ENCODE measurements at regions not wholly inside any gene's neighbourhood (a gene's known extent, or its start where the extent isn't known, plus 50 kb on each side); places are given as distances from the start of the nearest gene placed in this dataset.

GRCh38 chrX:125826774-125827451 is 339.2 kb downstream of the DCAF12L2 start:
- Histone ChIP-seq H3K79me2 (ENCODE audit: control insufficient read depth, insufficient read depth, low read length) (no peaks in the 10 kb centered on the region), H3K27ac (ENCODE audit: extremely low read depth, low read depth, low read length) (no peak overlapping the region), H3K27me3 (ENCODE audit: control insufficient read depth in 2 of 2, insufficient read depth in 2 of 2, low read length in 2 of 2) (no peaks in the 10 kb centered on the region), H3K9me3 (replicated peaks; ENCODE audit: control insufficient read depth, insufficient read depth, low read depth, low read length) (no peaks in the 10 kb centered on the region), H2AFZ (ENCODE audit: low read depth, low read length) (no peak overlapping the region), H3K4me1 (replicated peaks in 1 of 2; ENCODE audit: control insufficient read depth in 2 of 2, insufficient read depth in 2 of 2, low read length in 2 of 2) (no peaks in the 10 kb centered on the region), H3K4me2 (ENCODE audit: insufficient read depth, low read length) (no peak overlapping the region), H3K36me3 (ENCODE audit: control insufficient read depth, insufficient read depth, low read length) (no peaks in the 10 kb centered on the region), H4K20me1 (replicated peaks; ENCODE audit: control insufficient read depth, insufficient read depth, low read length) (no peaks in the 10 kb centered on the region), H3K9ac (ENCODE audit: insufficient read depth in 1 of 2, low read depth in 2 of 2, low read length in 2 of 2) (no peak overlapping the region), H3K9me1 (ENCODE audit: control insufficient read depth, insufficient read depth, low read length) (no peaks in the 10 kb centered on the region), H3K4me3 (no peak overlapping the region)
- CTCF ChIA-PET (ENCODE audit: low intra/inter-chr PET ratio): no interaction called here
- in situ Hi-C loops (cut with MboI) (no loop called here), intact Hi-C loops (cut with micrococcal nuclease) (no loop called here)
- POLR2A ChIA-PET: interaction anchor here (0.5 kb wide), 1 partner anchor 204 kb away, joined by 3 read pairs; no protein-coding TSS in a partner anchor
- DNase-seq (ENCODE audit: extremely low read depth in 1 of 4, low spot score in 3 of 4): no peak
- BruUV-seq (replicated peaks): no TSS peak
- FAIRE-seq: no peak
- TF ChIP-seq, protein P1, sequence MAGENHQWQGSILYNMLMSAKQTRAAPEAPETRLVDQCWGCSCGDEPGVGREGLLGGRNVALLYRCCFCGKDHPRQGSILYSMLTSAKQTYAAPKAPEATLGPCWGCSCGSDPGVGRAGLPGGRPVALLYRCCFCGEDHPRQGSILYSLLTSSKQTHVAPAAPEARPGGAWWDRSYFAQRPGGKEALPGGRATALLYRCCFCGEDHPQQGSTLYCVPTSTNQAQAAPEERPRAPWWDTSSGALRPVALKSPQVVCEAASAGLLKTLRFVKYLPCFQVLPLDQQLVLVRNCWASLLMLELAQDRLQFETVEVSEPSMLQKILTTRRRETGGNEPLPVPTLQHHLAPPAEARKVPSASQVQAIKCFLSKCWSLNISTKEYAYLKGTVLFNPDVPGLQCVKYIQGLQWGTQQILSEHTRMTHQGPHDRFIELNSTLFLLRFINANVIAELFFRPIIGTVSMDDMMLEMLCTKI (IDR thresholded peaks at IDR 0.05; ENCODE audit: partially characterized antibody): no peak
- TF ChIP-seq MYNN (IDR thresholded peaks at IDR 0.05) (no peak), MYNN (CRISPR knock-in tag; IDR thresholded peaks at IDR 0.05) (no peak), L3MBTL2 (IDR thresholded peaks at IDR 0.05) (no peak), BCOR (IDR thresholded peaks at IDR 0.05) (no peak), SIN3A (IDR thresholded peaks at IDR 0.05; ENCODE audit: borderline replicate concordance in 2 of 2, control insufficient read depth in 1 of 2, low read depth in 2 of 2, low read length in 2 of 2) (no peak), POLR2G (IDR thresholded peaks at IDR 0.05; ENCODE audit: low read depth, low read length) (no peak), CXXC5 (CRISPR knock-in tag; IDR thresholded peaks at IDR 0.05) (no peak), ESRRA (IDR thresholded peaks at IDR 0.05; ENCODE audit: borderline replicate concordance, low read depth) (no peak), NFE2 (IDR thresholded peaks at IDR 0.05; ENCODE audit: low read depth) (no peak), ZKSCAN3 (CRISPR knock-in tag; IDR thresholded peaks at IDR 0.05) (no peak)
- WGBS (ENCODE audit: insufficient coverage, low coverage, missing lambda C conversion rate): 0% methylated on average over 5 of the region's 6 CpGs
- ATAC-seq: no peak
